Astrocyte (in vitro differentiated cells and primary cell): ENCODE measurements at regions not wholly inside any gene's neighbourhood (a gene's known extent, or its start where the extent isn't known, plus 50 kb on each side); places are given as distances from the start of the nearest gene placed in this dataset.
A peak's percentile ranks its signal among the peaks of the same experiment; 100 is the strongest.

Experiments
- DNase-seq: peaks from one replicate; pipeline ENCODE4 v3.0.0-alpha.2; 2010; ENCODE audit warnings: low read depth
- FAIRE-seq: peaks from 2 replicates; lab custom pipeline; 2011; peaks lifted over from hg19 to GRCh38; lab: Jason Lieb, UNC
- H2AFZ ChIP-seq: 2 replicates; pipeline ENCODE4 v1.6.0; 2012; ENCODE audit warnings: low read depth, low read length, inconsistent platforms
- H3K27ac ChIP-seq: 2 replicates; pipeline ENCODE4 v1.5.1; 2011; ENCODE audit warnings: low read depth, low read length, inconsistent platforms
- H3K27me3 ChIP-seq: 2 replicates; pipeline ENCODE4 v1.6.0; 2011; ENCODE audit warnings: low read length, inconsistent platforms; ENCODE audit not compliant: insufficient read depth
- H3K36me3 ChIP-seq: 2 replicates; pipeline ENCODE4 v1.5.1; 2011; ENCODE audit warnings: low read length, inconsistent platforms; ENCODE audit not compliant: insufficient read depth
- H3K4me1 ChIP-seq: 2 replicates; pipeline ENCODE4 v1.5.1; 2011; ENCODE audit warnings: low read length, inconsistent platforms; ENCODE audit not compliant: insufficient read depth
- H3K4me2 ChIP-seq: 2 replicates; pipeline ENCODE4 v1.6.0; 2012; ENCODE audit warnings: low read length, inconsistent platforms
- H3K4me3 ChIP-seq: 2 replicates; pipeline ENCODE4 v1.5.1; 2011; ENCODE audit warnings: low read depth, mild to moderate bottlenecking, low read length, inconsistent platforms; ENCODE audit not compliant: insufficient read depth
- H3K79me2 ChIP-seq: 2 replicates; pipeline ENCODE4 v1.6.0; 2012; ENCODE audit warnings: mild to moderate bottlenecking, low read length, inconsistent platforms; ENCODE audit not compliant: insufficient read depth
- H3K9ac ChIP-seq: 2 replicates; pipeline ENCODE4 v1.6.0; 2012; ENCODE audit warnings: mild to moderate bottlenecking, low read length, inconsistent platforms
- H3K9me3 ChIP-seq: 2 replicates; pipeline ENCODE4 v1.5.1; 2012; ENCODE audit warnings: low read depth, mild to moderate bottlenecking, low read length, inconsistent platforms; ENCODE audit not compliant: insufficient read depth
- H4K20me1 ChIP-seq: 2 replicates; pipeline ENCODE4 v1.6.0; 2012; ENCODE audit warnings: low read length, inconsistent platforms; ENCODE audit not compliant: insufficient read depth
- H3K27ac Mint-ChIP-seq: one replicate; pipeline ENCODE4 v1.8.0; 2021; ENCODE audit warnings: mild to moderate bottlenecking, mixed read lengths; ENCODE audit not compliant: unreplicated experiment
- H3K27me3 Mint-ChIP-seq: one replicate; pipeline ENCODE4 v1.8.0; 2021; ENCODE audit warnings: low read depth, mixed read lengths; ENCODE audit not compliant: unreplicated experiment
- H3K36me3 Mint-ChIP-seq: one replicate; pipeline ENCODE4 v1.8.0; 2021; ENCODE audit warnings: low read depth, mixed read lengths; ENCODE audit not compliant: unreplicated experiment
- H3K4me1 Mint-ChIP-seq: one replicate; pipeline ENCODE4 v1.8.0; 2021; ENCODE audit warnings: low read depth, mixed read lengths; ENCODE audit not compliant: unreplicated experiment
- H3K4me3 Mint-ChIP-seq: one replicate; pipeline ENCODE4 v1.8.0; 2021; ENCODE audit warnings: mild to moderate bottlenecking, moderate library complexity, mixed read lengths; ENCODE audit not compliant: unreplicated experiment
- H3K9me3 Mint-ChIP-seq: one replicate; pipeline ENCODE4 v1.8.0; 2021; ENCODE audit warnings: mild to moderate bottlenecking, mixed read lengths; ENCODE audit not compliant: unreplicated experiment
- EZH2 ChIP-seq: IDR thresholded peaks from 2 replicates; pipeline ENCODE4 v1.6.1; 2012; ENCODE audit warnings: mild to moderate bottlenecking, low read length, inconsistent platforms; ENCODE audit not compliant: insufficient read depth
- TF ChIP-seq, protein P1 (sequence below): IDR thresholded peaks from 2 replicates; pipeline ENCODE4 v1.5.1; 2011; ENCODE audit warnings: low read depth, mild to moderate bottlenecking, inconsistent platforms, low read length, moderate library complexity; ENCODE audit not compliant: insufficient read depth

GRCh38 chr16:72664509-72665408 is 383.2 kb downstream of the ZFHX3 start:
- FAIRE-seq (peak; percentile 58), DNase-seq (peak; percentile 98)
- Histone ChIP-seq H3K9ac (peak overlapping the region; percentile 91), H3K27me3 (no peaks in the 10 kb centered on the region), H3K4me3 (peak overlapping the region; percentile 98), H3K9me3 (no peaks in the 10 kb centered on the region), H3K4me1 (no peaks in the 10 kb centered on the region), H2AFZ (peak overlapping the region; percentile 92), H3K36me3 (no peaks in the 10 kb centered on the region), H3K27ac (peak overlapping the region; percentile 88), H3K79me2 (peaks cover 3% of the 10 kb centered on the region), H4K20me1 (no peaks in the 10 kb centered on the region), H3K4me2 (peak overlapping the region; percentile 97)
- TF ChIP-seq, protein P1, sequence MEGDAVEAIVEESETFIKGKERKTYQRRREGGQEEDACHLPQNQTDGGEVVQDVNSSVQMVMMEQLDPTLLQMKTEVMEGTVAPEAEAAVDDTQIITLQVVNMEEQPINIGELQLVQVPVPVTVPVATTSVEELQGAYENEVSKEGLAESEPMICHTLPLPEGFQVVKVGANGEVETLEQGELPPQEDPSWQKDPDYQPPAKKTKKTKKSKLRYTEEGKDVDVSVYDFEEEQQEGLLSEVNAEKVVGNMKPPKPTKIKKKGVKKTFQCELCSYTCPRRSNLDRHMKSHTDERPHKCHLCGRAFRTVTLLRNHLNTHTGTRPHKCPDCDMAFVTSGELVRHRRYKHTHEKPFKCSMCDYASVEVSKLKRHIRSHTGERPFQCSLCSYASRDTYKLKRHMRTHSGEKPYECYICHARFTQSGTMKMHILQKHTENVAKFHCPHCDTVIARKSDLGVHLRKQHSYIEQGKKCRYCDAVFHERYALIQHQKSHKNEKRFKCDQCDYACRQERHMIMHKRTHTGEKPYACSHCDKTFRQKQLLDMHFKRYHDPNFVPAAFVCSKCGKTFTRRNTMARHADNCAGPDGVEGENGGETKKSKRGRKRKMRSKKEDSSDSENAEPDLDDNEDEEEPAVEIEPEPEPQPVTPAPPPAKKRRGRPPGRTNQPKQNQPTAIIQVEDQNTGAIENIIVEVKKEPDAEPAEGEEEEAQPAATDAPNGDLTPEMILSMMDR: no peak
- no peak for TF ChIP-seq EZH2
- no peaks in the 10 kb centered on the region for H3K9me3 Mint-ChIP-seq
- no peaks in the 10 kb centered on the region for H3K27me3 Mint-ChIP-seq
- H3K27ac Mint-ChIP-seq: peak overlapping the region; percentile 95
- no peaks in the 10 kb centered on the region for H3K36me3 Mint-ChIP-seq
- no peaks in the 10 kb centered on the region for H3K4me1 Mint-ChIP-seq
- peak overlapping the region; percentile 100 for H3K4me3 Mint-ChIP-seq

GRCh38 chr16:72664056-72664508 is 383.8 kb downstream of the ZFHX3 start:
- H3K27me3 Mint-ChIP-seq: no peaks in the 10 kb centered on the region
- peak overlapping the region; percentile 95 for H3K27ac Mint-ChIP-seq
- Histone ChIP-seq H3K4me2 (peak overlapping the region; percentile 97), H3K27me3 (no peaks in the 10 kb centered on the region), H2AFZ (peak overlapping the region; percentile 92), H3K79me2 (peaks cover 3% of the 10 kb centered on the region), H3K4me1 (no peaks in the 10 kb centered on the region), H3K9ac (peak overlapping the region; percentile 91), H3K27ac (peak overlapping the region; percentile 88), H3K36me3 (no peaks in the 10 kb centered on the region), H3K9me3 (no peaks in the 10 kb centered on the region), H4K20me1 (no peaks in the 10 kb centered on the region), H3K4me3 (peak overlapping the region; percentile 98)
- FAIRE-seq: no peak
- peak; percentile 8 for DNase-seq
- TF ChIP-seq EZH2: no peak
- TF ChIP-seq, protein P1: no peak
- no peaks in the 10 kb centered on the region for H3K4me1 Mint-ChIP-seq
- peak overlapping the region; percentile 100 for H3K4me3 Mint-ChIP-seq
- no peaks in the 10 kb centered on the region for H3K36me3 Mint-ChIP-seq
- H3K9me3 Mint-ChIP-seq: no peaks in the 10 kb centered on the region
